Ascending aorta (tissue), 2 donors: ENCODE measurements at regions not wholly inside any gene's neighbourhood (a gene's known extent, or its start where the extent isn't known, plus 50 kb on each side); places are given as distances from the start of the nearest gene placed in this dataset.

ENCODE experiments used
- DNase-seq, 2 donors: peaks; one replicate each; pipeline ENCODE4 v3.0.0-alpha.2; 2019; ENCODE audit warnings: low spot score in 2 of 2
- H3K27ac ChIP-seq, 2 donors: fragments of 200-600 bp; sonication (generic); one replicate each; pipeline ENCODE4 v1.5.1; 2016 to 2017; ENCODE audit warnings: mild to moderate bottlenecking in 1 of 2
- H3K27me3 ChIP-seq: fragments of 200-600 bp; sonication (generic); one replicate; pipeline ENCODE4 v1.5.1; 2017
- H3K36me3 ChIP-seq, 2 donors: fragments of 200-600 bp; sonication (generic); one replicate each; pipeline ENCODE4 v1.5.1; 2016
- H3K4me1 ChIP-seq, 2 donors: fragments of 200-600 bp; sonication (generic); one replicate each; pipeline ENCODE4 v1.5.1; 2016 to 2017; ENCODE audit warnings: mild to moderate bottlenecking in 1 of 2
- H3K4me3 ChIP-seq, 2 donors: fragments of 200-600 bp; sonication (generic); one replicate each; pipeline ENCODE4 v1.5.1; 2016 to 2017; ENCODE audit warnings: mild to moderate bottlenecking in 1 of 2
- H3K9me3 ChIP-seq, 2 donors: fragments of 200-600 bp; sonication (generic); one replicate each; pipeline ENCODE4 v1.5.1; 2016
- intact Hi-C: fragments of 100-400 bp; cut with DNase I; formaldehyde crosslinking; loops from one replicate; pipeline ENCODE4 v1.15.1; 2023
- TF ChIP-seq, protein P1 (sequence below), 3 experiments: fragments of 200-600 bp in 2 of 3; fragments of 450-650 bp in 1 of 3; sonication (generic) in 2 of 3; IDR thresholded peaks; one replicate each; pipeline ENCODE4 v1.5.1; 2016 to 2019; ENCODE audit warnings: antibody characterized with exemption in 3 of 3, mild to moderate bottlenecking in 1 of 3, moderate library complexity in 1 of 3

GRCh38 chr20:22339946-22340345 is 244.4 kb downstream of the FOXA2 start:
- Histone ChIP-seq H3K27ac (peak overlapping the region in 1 of 2 donors; percentile 11), H3K27me3 (no peaks in the 10 kb centered on the region), H3K4me1 (peaks cover 0 to 9% of the 10 kb centered on the region in 2 donors), H3K36me3 (no peaks in the 10 kb centered on the region), H3K9me3 (no peaks in the 10 kb centered on the region), H3K4me3 (no peak overlapping the region)
- DNase-seq, result no peak
- intact Hi-C loops, result loop anchor here (1.0 to 10.0 kb wide), 4 partner anchors 247 to 1025 kb away; partner anchors contain the start of genes GZF1 and THBD
- TF ChIP-seq, protein P1, sequence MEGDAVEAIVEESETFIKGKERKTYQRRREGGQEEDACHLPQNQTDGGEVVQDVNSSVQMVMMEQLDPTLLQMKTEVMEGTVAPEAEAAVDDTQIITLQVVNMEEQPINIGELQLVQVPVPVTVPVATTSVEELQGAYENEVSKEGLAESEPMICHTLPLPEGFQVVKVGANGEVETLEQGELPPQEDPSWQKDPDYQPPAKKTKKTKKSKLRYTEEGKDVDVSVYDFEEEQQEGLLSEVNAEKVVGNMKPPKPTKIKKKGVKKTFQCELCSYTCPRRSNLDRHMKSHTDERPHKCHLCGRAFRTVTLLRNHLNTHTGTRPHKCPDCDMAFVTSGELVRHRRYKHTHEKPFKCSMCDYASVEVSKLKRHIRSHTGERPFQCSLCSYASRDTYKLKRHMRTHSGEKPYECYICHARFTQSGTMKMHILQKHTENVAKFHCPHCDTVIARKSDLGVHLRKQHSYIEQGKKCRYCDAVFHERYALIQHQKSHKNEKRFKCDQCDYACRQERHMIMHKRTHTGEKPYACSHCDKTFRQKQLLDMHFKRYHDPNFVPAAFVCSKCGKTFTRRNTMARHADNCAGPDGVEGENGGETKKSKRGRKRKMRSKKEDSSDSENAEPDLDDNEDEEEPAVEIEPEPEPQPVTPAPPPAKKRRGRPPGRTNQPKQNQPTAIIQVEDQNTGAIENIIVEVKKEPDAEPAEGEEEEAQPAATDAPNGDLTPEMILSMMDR (IDR thresholded peaks at IDR 0.05), result no peak

DNA sequence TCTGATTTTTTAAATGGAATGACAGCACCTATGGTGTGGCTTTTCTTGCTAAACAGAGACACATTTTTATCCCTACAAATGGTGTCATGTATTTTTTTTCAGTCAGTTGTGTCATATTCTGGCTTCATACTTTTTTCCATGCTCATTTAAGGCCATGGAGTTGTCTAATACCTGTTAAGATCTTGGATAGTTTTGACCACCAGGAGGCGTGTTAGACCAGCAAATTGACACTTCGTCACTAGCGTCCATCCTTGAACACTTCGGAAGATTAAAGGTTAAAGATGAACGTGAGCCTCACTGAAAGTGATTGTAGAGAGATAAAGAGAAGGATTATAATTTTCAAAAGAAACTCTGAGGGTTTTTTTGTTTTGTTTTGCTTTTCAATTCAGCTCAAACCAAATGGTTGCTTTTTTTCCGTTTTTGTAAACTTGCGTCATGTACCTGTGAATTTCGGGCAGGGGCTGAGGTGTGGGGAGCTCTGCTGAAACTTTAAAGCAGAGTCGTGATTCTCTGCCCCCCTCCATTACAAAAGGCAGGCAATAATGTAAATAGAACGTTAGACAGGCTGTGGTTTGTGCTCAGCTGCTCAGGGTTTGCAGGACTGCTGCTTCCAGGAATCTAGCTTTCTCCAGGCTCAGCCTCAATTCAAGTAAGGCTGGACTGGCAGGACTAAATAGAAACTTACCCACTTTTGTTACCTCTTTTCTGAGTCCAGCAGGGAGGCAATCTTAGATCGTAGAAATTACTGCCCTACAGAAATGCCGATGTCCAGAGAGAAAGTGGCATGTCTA is 245.1 kb downstream of the FOXA2 start:
- Histone ChIP-seq H3K9me3 (no peaks in the 10 kb centered on the region), H3K27me3 (no peaks in the 10 kb centered on the region), H3K4me3 (peak overlapping the region in 1 of 2 donors; percentile 47), H3K4me1 (peaks cover 0 to 9% of the 10 kb centered on the region in 2 donors), H3K36me3 (no peaks in the 10 kb centered on the region), H3K27ac (peak overlapping the region in 1 of 2 donors; percentile 11)
- TF ChIP-seq, protein P1 (IDR thresholded peaks at IDR 0.05), result peak; percentile 66 to 75 (median 68)
- DNase-seq, result peak in 1 of 2 donors; percentile 72
- intact Hi-C loops, result loop anchor here (1.0 to 10.0 kb wide), 4 partner anchors 248 to 1026 kb away; partner anchors contain the start of genes GZF1 and THBD

GRCh38 chr20:22338140-22338708 is 246.1 kb downstream of the FOXA2 start:
- H3K4me1 ChIP-seq, result peaks cover 0 to 9% of the 10 kb centered on the region in 2 donors
- intact Hi-C loops, result loop anchor here (2.0 to 10.0 kb wide), 3 partner anchors 249 to 1027 kb away; partner anchors contain the start of genes GZF1 and THBD

GRCh38 chr20:22335210-22335609 is 249.2 kb downstream of the FOXA2 start:
- TF ChIP-seq, protein P1 (IDR thresholded peaks at IDR 0.05), result no peak
- Histone ChIP-seq H3K4me3 (no peak overlapping the region), H3K27me3 (no peaks in the 10 kb centered on the region), H3K9me3 (no peaks in the 10 kb centered on the region), H3K4me1 (peaks cover 0 to 9% of the 10 kb centered on the region in 2 donors), H3K27ac (no peak overlapping the region), H3K36me3 (no peaks in the 10 kb centered on the region)
- intact Hi-C loops, result loop anchor here (5.0 to 10.0 kb wide), 2 partner anchors 252 to 1030 kb away; partner anchors contain the start of gene GZF1
- DNase-seq, result no peak

More at GRCh38 chr20:22338140-22338708, 246.1 kb downstream of the FOXA2 start:
- Histone ChIP-seq H3K27me3 (no peaks in the 10 kb centered on the region), H3K36me3 (no peaks in the 10 kb centered on the region), H3K9me3 (no peaks in the 10 kb centered on the region), H3K4me3 (no peak overlapping the region), H3K27ac (no peak overlapping the region)
- DNase-seq, result no peak
- TF ChIP-seq, protein P1 (IDR thresholded peaks at IDR 0.05), result no peak

DNA sequence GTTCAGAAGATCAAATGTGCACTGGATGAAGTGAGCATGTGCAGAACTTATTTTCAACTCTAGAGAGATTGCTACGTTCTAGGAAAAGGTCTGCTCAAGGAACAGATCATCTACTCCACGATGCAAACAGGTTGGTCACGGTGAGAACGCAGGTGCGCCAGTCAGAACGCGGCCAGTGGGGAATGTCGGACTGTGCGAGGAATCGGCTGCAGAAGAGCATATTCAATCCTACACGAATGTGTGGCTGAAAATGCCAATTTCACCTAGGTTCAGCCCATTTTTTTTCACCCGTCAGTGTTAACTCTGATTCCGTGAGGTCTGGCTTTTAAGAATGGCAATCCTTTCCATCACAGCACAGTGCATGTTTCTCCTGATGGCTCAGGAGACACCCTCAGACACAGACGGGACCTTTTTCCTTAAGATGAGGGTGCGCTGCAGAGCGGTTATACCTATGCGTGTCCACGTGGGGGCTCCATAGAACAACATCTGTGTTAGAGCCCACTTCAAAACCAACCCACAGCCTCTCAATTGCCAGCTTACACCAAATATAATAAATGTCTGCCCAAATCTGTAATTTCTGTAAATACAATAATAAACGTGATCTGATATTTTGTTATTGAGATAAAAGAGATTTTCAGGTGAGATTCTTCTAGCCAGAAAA is 250.4 kb downstream of the FOXA2 start:
- intact Hi-C loops, result loop anchor here (1.0 to 10.0 kb wide), 2 partner anchors 350 to 1031 kb away; partner anchors contain the start of gene GZF1
- no peaks in the 10 kb centered on the region for H3K27me3 ChIP-seq
- no peak overlapping the region for H3K4me3 ChIP-seq
- H3K36me3 ChIP-seq, result no peaks in the 10 kb centered on the region
- no peaks in the 10 kb centered on the region for H3K4me1 ChIP-seq
- H3K27ac ChIP-seq, result no peak overlapping the region
- TF ChIP-seq, protein P1 (IDR thresholded peaks at IDR 0.05), result peak; percentile 36 to 75 (median 67)
- DNase-seq, result no peak
- no peaks in the 10 kb centered on the region for H3K9me3 ChIP-seq
